GM18511 (cell line): ENCODE measurements at regions not wholly inside any gene's neighbourhood (a gene's known extent, or its start where the extent isn't known, plus 50 kb on each side); places are given as distances from the start of the nearest gene placed in this dataset.

Experiments used
- ATAC-seq: cut with Tn5 transposase; IDR thresholded peaks from one replicate; pipeline ENCODE4 v1.9.1; 2021; ENCODE audit warnings: mild to moderate bottlenecking, moderate library complexity; ENCODE audit not compliant: unreplicated experiment

DNA sequence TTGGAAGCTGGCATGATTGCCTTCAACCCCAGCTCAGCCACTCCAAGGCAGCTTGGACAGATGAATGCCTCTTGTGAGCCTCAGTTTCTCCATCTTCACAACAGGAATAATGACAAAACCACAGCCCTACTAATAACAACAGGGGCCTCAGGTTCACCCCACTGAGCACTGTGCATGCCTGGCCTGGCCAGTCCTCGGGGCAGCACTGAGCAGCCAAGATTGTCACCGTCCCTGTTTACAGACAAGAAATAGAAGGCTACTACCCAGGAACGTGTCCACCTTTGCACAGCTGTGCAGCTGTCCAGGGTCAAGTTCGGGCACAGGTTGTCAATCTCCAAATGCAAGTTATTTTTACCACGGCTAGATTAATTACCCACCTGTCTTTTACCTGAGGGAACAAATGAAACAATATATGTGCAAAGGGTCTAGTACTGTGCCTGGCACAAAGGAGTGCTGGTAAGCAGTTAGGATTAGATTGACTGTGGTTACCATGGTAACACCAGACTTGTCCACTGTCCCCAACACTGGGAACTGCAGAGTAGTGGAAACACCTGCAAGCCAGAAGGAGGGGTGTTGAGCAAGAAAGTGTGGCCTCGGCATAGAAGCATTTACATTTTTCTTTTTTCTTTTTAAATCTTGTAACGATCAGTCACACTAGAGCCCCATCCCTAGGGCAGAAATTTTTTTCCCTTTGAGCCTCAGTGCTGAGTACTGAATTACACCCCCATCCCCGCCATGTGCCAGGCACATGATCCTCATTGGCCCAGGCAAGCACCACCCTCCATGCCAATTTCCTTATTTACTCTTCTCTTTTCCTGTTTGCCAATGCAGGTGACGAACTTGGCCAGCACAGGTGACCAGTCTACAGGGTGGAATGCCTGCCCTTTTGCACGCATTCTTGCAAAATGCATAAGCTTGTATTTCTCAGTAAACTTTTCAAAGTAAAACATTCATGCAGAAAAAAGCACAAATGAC lies 66.3 kb upstream of the SLC6A6 start:
- no peak for ATAC-seq

DNA sequence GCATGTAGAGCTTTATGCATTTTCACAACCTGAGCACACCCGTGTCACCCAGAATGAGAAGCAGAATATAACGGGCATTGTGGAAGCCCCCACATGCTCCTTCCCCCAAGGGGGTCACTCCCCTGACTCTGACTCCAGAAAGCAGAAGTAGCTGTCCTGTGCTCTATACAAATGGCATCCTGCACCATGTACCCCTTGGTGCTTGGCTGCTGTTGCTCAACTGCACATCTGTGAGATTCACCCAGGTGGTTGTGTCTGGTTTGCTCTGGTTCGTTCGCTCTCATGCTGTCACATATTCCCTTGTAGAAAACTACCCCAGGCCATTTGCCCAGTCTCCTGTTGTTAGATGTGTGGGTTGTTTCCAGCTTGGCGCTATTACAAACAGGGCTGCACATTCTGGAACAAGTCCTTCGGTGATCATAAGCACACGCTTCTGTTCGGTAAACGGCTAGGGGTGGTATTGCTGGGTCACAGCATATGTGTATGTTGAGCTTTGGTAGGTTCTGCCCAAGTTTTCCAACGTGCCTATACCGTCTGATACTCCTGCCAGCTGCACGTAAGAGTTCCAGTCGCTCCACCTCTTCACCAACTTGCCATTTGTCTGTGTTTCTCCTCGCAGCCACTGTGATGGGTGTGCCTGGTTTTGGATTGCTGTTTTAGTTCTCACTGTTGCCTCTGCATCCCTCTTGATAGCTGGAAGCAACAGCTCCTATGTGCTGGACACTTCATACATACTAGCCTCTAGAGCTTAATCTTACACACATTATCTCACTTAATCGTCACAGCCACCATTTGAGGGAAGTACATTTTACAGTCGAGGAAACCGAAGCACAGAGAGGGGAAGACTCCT lies 65.4 kb upstream of the SLC6A6 start:
- no peak for ATAC-seq

DNA sequence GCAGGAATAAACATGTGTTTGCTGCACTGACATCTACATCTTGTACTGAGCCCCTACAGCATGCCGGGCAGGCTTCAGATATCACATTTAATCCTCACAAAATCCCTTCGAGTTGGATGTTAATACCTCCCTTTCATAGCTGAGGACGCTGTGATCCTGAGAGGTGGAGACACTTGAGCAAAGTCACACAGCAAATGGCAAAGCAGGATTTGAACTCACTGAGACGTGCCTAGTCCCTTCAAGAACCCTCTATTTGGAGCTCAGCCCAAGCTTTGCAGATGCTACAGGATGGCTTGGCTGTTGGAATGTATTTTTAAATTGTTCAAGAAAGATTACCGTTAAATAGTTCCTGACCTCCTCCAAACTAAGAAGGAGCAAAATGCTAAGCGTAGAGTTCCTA lies 64.6 kb upstream of the SLC6A6 start:
- no peak for ATAC-seq

DNA sequence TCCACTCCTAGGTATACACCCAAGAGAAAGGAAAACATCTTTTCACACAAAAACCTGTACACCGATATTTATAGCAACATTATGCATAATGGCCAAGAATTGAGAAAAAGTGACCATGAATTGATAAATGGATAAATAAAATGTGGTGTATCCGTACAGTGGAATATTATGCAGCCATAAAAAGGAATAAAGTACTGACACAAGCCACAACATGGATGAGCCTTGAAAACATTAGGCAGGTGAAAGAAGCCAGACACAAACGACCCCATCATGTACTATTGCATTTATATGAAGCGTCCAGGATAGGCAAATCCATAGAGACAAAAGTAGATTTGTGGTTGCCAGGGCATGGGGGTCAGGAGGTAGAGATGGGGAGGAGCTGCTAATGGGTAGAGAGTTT lies 64.2 kb upstream of the SLC6A6 start:
- ATAC-seq = no peak

DNA sequence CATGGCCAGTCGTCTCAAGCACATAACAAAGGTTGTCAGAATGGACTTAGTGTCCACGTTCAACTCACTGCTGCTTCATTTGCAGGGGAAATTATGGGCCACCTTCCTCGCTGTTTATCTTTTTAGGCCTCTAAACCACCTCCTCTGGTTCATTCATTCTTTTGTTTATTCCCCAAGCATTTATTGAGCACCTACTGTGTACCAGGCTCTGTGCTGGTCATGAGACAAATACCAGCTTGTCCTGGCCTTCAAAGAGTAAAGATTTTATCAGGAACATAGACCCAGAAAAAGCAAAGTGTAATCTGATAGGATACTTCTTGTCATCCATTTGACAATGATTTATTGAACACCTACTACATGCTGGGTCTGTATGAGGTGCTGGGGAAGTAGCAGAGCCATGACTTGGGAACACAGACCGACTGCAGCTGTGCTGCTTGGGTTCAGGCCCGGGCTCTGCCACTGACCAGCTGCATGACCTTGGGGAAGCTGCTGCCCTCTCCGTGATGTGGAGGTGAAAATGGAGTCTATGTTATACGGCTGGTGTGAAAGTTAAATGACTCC lies 63.4 kb upstream of the SLC6A6 start:
- ATAC-seq = no peak

DNA sequence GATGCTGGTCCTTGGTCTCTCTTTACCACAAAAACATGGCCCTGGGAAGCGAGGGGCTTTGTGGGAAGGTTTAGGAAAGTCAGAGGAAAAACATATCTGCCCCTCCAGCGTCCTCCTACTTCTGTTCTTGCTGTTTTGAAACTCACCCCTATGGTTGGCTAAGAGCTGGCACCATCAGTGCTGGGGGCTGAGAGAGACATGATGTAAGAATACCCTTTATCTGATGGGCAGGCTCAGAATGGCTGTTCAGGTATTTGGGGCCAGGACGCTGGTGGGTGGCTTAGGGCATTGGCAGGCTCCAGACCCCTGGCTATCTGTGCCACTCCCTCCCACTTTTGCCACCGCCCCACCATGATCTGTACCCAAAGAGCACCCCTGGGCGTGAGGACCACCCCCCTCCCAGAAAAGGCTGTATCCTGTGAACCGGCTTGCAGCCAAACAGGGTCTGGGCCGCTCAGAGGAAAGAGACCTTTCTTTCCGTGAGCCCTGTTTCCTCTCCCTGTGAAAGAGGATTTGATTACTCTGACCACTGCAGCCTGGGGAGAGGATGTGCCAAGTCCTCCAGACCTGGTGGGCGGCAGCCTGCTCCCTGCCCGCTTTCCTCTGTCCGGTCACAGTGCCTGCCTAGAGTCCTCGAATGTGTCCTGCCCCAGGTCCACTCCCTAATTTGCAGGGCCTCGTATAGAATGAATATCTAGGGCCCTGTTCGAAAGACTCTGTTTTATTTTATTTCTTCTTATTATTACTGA lies 61.3 kb upstream of the SLC6A6 start:
- no peak for ATAC-seq

DNA sequence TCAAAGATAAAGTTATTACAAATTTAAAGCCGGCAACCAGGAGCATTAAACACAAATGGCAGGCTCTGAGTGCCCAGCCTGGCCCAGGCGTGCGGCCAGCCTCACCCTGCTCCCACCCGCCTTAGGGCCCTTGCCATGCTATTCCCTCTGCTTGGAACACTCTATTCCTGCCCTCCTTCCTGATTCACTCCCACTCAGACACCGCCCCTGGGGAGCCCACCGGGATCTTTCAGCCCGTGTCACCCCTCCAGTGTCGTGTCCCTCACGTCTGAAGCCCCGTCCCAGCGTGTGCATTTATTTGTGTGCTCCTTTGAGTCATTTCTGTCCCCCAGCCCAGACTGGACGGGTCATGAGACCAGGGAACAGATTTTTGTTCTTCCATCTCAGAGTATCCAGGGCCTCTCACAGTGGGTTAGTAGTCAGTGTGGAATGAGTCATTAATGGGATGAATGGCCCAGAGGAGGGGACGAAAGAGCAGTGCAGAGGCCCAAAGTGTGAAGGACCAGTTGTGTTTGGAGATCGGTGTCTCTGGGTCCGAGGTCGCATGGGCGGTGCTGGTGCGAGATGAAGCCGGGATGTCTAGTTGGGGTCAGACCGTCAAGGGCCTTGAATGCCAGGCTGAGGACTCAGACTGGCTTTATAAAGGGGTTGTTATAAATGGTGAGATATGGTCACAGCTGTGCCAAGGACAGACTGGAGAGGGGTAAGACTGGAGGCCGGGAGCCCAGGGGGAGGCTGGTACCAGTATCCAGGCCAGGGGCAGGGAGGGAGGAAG lies 58.9 kb upstream of the SLC6A6 start:
- ATAC-seq = no peak

DNA sequence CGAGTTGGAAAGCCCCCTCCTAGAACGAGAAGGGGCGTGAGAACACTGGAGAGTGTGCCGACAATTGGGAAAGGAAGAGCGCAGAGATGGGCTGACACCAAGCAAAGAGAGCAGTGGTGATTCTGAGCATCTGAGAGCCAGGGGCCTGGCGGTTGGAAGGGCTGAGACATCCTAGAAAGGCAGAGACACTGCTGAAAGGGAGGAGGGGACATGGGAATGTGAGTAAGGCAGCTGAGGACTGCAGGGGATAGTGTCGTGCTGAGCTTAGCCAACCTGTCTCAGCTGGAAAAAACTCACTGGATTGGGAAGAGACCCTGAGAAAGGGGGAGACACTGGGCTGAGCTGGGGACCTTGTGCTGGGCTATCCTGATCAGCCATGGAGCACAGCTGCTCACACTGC lies 58.1 kb upstream of the SLC6A6 start:
- ATAC-seq = no peak

DNA sequence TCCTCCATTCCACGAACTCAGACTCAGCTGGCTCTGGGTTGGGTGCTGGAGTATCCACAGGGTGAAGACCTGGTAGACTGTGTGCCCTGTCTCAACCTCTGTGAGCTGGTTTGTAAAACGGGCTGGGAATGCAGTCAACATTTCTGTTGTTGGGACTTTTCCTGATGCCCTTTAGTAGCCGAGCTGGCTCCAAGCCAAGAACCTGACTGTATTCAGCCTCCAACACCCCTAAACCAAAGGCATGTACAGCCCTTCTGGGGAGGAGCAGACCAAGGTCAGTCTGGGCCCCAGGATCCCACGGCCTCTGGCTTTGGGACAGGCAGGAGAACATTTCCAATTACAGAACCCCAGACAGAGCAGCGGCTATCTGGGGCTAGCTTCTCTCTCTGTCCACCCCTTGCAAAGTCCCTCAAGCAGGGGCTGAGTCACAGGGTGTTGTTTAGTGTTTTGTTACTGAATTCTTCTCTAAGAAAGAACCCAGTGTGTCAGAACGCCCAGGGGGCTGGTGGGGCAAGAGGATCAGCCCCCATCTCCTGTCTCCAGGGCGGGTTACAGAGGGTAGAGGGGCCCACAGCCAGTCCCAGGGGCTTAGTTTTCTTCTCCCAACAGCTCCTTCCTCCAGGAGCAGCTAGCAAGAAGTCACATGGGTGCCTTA lies 56.8 kb upstream of the SLC6A6 start:
- no peak for ATAC-seq

DNA sequence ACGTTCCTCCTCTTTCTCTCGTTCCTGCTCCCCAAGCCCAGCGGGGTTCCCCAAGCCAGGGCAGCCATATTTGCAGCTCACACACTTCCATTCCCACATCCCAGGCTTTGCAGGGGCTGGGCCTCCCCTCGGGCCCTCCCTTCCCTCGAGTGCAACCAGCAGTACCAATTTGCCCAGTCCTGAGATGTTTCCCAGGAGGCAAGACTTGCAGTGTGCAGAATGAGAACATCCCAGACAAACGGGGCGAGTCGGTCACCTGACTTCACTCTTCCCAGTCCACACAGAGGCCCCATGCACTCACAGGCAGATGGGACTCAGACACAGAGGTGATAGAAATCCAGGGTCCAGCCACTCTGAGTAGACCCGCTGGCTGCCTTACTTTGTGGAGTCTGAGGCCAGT lies 56.2 kb upstream of the SLC6A6 start:
- no peak for ATAC-seq

DNA sequence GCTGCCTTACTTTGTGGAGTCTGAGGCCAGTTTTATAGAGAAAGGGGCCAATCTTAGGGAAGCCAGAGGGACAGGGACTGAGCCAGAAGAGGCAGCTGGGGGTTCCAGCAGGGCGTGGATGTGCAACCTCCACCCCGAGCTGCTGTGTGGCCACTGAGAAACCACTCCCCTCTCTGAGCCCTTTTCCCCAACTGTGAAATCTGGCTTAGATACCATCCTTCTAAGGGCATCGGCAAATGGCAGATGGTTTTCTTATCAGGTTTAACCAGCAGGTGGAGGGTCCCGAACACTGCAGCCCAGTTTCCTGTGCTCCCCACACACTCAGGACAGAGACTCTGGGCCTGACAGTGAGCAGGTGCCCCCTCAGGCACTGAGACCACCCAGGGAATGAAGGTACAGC lies 55.8 kb upstream of the SLC6A6 start:
- no peak for ATAC-seq

DNA sequence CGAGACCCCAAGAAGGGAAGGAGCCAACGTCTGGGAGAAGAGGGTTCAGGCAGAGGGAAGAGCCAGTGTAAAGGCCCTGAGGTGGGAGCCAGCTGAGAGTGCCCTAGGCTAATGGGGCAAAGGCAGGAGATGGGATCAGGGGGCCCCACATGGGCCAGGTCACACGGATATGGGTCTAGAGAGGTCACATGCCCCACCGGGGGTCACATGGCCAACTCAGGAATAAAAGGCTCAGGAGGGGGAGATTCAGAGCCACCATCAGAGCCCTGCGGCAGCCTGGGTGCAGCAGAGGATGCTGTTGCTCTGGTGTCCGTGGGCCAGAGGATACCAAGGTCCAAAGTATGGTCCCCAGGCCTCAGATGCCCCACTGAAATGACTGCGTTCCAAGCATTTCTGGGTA lies 55.3 kb upstream of the SLC6A6 start:
- no peak for ATAC-seq

DNA sequence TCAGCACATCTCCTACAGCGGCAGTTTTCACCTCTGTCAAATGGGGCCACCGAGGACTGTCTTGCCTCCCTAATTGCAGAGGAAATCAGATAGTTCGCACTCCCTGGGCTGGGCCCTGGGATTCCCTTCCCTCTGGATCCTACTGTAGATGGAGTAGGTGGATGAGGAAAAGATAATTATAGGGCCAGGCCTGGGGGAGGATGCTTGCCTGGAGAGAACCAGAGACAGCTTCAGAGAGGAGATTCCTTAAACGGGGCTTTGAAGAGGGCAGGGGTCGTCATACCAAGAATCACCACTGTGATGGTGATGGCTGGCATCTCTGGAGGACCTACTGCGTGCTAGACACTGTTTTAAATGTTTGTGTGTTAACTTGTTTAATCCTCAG lies 50.8 kb upstream of the SLC6A6 start:
- no peak for ATAC-seq

DNA sequence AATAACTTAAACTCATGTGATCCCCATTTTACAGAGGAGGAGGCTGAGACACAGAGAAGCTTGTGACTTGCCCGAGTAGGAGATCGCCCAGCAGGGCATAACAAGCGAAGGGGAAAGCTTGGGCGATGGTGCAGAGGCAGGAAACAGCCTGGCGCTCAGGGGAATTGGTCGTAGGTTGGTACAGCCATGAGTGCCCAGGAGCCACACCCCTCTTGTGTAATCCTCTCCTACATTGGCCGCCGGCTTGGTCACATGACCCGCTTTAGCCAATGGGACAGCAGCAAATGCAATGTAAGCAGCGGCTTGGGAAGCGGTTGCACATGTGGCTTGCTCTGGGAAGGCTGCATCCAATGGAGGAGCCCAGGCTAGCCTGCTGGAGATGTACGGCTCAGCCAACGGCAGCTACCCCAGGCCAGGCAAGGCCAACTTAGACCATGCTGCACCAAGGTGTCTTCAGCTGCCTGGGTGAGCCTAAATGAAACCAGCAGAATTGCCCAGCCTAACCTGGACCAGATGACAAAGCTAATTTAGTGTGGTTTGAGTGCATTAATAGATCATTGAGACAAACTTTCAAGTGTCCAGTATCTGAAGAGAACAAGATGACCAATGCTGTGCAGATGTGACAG lies 50.3 kb upstream of the SLC6A6 start:
- no peak for ATAC-seq
